Stimulated activated CD4-positive, alpha-beta T cell treated with anti-CD3 and anti-CD28 coated beads, TNF-alpha, amount 100 ng/mL, for 1 hour (primary cell): ENCODE measurements at regions not wholly inside any gene's neighbourhood (a gene's known extent, or its start where the extent isn't known, plus 50 kb on each side); places are given as distances from the start of the nearest gene placed in this dataset.
"Not testable (repeated sequence)": the region's sequence is repeated elsewhere in the genome, so short reads cannot be mapped to it uniquely, and the experiment has no call there.

Experiments used
- DNase-seq, 3 donors: peaks; one replicate each; pipeline ENCODE4 v3.0.0-alpha.2; 2020; ENCODE audit warnings: low read depth in 3 of 3, low spot score in 1 of 3

DNA sequence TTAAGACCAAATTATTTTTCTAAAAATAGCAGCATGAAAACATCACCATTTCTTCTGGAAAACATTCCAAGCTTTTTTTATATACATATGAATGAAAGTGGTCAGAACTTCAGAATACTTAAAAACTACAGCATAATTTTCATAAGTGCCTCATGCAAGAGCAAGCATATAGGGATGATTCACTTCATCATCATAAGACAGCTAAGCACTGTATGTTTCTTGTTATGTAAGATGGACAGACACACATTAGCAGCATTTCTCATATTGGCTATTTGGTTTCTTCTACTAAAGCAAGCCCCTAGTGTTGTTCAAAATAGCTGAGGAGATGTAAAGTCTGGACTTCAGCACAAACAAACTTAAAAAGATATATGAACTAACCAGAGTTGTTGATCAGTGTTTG, 213.1 kb upstream of the NOCT start:
- no peak for DNase-seq

DNA sequence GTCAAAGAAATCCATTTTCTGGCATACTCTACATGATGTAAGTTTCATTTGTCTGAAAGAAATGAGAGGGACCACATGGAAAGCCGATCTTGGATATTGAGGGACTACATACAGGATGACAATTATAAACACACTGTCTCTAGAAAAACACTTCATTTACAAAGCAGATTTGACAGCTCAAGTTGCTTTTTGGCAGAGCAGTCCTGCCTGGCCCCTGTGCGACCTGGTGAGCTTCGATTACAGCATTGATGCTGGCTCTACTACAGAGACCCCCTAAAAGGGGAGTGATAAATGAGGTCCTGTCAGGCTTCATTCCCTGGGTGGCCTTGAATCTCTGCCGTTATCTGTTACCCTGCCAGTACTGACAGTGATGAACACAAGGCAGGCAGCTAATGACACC, 215.2 kb upstream of the NOCT start:
- no peak for DNase-seq

DNA sequence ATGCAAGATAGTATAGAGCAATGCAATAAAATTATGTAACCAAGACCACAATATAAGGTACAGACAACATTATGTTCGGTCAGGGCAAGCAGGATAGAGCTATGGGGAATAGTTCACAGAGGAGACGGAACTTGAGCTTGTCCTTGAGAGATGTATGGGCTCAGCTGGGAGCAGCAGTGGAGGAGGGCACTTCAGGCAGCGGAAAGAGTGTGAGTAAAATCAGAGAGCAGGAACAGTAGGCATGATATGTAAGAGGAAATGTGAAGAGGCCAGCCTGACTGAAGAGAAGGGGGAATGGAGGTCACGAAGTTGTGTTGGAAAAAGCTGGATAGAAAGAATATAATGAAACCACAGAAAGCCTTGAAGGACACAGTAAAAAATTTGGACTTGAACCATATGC, 217.2 kb upstream of the NOCT start:
- no peak for DNase-seq

GRCh38 chr4:138797646-138798045, 217.9 kb upstream of the NOCT start:
- no peak for DNase-seq

DNA sequence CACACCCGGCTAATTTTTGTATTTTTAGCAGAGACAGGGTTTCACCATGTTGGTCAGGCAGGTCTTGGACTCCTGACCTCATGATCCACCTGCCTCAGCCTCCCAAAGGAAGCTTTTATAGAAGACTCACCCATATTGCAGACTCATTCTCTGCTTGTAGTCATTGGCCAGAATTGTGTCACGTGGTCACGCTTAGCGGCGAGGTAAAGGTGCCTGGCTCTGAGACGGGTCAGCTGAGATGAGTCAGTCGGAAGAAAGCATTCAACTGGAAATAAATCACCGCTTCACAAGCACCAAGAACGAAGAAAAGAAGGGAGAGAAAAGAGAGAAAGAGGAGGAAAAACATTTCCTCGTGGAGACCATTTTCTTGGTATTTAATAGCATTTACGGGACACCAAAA, 218.8 kb upstream of the NOCT start:
- DNase-seq, result no peak

- DNase-seq, result no peak
These were observed 224.8 kb upstream of the NOCT start for GRCh38 chr4:138790706-138791340.

- no peak for DNase-seq
These were observed 225.8 kb upstream of the NOCT start for GRCh38 chr4:138789796-138790195.

GRCh38 chr4:138788857-138789256, 226.7 kb upstream of the NOCT start:
- DNase-seq, result no peak

DNA sequence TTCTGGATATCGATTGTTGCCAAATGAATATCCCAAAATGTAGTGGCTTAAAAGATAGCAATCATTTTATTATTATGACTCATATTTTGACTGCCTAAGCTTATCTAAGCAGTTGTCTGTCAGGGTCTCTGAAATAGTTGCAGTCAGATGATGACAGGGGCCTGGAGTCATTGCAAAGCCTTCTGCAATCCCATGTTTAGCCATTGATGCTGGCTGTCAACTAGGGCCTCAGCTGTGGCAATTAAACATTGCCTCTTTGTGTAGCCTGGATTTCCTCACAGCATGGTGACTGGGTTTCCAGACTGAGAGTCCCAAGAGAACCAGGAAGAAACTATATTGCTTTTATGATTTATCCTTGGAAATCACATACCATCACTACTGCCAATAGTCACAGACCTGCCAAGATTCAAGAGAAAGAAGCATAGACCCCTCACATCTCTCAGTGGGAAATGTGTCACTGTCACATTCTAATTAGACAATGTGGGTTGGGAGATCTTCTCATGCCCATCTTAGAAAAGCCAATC, 227.3 kb upstream of the NOCT start:
- no peak for DNase-seq

DNA sequence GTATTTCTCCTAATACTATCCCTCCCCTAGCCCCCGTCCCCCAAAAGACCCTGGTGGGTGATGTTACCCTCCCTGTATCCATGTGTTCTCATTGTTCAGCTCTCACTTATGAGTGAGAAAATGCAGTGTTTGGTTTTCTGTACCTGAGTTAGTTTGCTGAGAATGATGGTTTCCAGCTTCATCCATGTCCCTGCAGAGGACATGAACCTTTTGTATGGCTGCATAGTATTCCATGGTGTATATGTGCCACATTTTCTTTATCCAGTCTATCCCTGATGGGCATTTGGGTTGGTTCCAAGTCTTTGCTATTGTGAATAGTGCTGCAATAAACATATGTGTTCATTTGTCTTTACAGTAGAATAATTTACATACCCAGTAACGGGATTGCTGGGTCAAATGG, 235.8 kb upstream of the NOCT start:
- not testable (repeated sequence) for DNase-seq

- DNase-seq, result no peak
These were observed 239.7 kb upstream of the NOCT start for GRCh38 chr4:138775890-138776289.

DNA sequence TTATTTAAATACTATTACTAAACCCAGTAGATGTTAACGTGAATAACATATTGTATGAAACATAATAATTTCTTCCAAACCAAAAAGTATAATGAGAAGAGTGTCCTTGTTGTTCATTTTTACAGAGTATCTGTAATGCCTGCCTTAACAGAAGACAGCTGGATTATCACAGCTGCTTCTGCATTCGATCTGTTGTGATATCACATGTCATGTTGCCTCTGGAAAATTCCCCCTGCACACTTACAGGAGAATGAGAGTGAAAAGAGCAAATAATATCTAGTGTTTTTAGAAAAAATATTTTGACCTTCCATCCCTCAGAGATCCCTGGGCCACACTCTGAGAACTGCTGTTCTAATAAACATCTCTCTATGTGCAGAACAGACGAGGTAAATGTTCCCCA, 240.1 kb upstream of the NOCT start:
- DNase-seq, result no peak

DNA sequence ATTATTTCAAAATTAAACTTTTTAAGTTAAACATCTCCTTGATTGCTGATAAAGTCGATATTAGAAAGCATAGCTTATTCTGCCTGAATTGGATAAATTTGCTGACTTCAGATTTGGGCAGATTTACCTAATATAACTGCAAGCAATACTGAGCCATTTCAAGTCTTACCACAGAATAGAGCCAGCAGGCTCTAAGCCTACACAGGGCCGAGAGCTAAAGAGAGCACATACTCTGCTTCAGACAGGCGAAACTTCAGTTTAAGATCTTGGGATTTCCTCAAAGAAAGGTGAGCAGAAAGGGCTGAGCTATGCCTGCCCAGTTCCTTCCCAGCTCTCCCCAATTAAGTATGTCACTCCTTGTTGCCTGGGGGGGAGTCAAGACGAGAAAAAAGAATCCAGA, 240.6 kb upstream of the NOCT start:
- DNase-seq, result no peak

- not testable (repeated sequence) for DNase-seq
These were observed 241.5 kb upstream of the NOCT start for GRCh38 chr4:138774125-138774524.

DNA sequence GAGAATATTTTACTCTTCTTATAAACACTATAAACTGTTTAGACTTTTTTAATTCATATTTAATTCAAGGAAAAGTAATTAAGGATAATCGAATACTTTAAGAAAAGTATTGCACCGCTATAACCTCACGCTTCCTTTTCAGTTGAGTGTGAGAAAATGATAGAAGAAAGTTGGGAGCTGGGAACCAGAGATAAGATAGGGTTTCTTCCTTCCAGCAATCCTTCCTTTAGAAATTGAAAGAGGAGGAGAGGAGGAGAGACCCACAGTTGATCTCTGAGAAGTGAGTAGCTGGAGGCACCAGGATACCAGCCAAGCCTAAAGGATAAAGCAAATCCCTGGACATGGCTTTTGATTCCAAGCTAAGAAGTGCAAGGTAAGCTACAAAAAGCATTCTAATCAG, 242.3 kb upstream of the NOCT start:
- DNase-seq, result no peak

DNA sequence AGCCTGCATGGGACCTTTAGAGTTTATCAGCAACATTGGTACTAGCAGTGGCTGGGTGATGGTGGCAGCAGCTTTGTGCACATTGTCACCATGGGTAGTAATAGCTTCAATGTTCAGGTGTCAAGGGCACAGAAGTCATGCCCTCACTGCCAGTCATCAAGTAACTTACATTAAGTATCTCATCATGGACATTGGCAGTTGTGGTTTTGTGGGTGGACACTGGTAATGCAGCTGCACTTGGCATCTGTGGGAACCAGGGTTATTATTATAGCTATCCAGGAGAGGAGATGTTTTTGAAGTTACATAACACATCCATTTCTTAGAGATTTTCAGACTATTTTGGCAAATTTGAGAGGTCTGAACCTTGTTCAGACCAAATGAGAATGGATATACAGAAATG, 243.2 kb upstream of the NOCT start:
- no peak for DNase-seq

DNA sequence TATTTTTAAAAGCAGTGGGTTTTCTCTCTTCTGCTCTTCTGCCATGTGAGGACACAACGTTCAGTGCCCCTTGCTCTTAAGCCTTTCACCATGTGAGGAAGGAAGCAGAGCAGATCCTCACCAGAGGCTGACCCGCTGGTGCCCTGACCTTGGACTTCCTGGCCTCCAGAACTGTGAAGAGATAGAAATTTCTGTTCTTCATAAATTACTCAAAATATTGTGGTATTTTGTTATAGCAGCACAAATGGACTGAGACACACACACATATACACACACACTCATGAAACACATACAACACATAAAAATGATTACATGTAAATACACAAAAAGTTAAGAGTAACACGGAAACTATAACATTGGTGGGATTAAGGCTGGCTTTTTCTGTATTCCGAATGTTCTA, 244.8 kb upstream of the NOCT start:
- no peak for DNase-seq

- no peak for DNase-seq
These were observed 249.2 kb upstream of the NOCT start for GRCh38 chr4:138766332-138766731.

GRCh38 chr4:138765442-138765841, 250.1 kb upstream of the NOCT start:
- no peak for DNase-seq

GRCh38 chr4:138761638-138762220, 253.9 kb upstream of the NOCT start:
- no peak for DNase-seq

DNA sequence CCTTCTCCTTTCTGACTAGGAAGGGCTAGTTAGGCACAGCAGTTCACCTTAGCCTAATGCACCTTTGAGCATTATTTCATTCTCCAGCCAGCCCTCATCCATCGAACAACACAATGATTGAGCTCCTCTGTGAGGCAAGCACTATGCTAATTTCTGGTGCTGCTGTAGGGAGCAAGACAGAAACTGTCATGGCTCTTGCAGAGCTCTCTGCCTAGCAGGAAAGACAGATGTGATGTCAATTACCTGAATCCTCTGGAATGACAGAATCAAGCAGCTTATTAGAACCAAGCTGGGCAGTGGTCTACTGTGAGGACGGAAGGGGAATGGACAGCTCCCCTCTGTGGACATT, 256.1 kb upstream of the NOCT start:
- no peak for DNase-seq

DNA sequence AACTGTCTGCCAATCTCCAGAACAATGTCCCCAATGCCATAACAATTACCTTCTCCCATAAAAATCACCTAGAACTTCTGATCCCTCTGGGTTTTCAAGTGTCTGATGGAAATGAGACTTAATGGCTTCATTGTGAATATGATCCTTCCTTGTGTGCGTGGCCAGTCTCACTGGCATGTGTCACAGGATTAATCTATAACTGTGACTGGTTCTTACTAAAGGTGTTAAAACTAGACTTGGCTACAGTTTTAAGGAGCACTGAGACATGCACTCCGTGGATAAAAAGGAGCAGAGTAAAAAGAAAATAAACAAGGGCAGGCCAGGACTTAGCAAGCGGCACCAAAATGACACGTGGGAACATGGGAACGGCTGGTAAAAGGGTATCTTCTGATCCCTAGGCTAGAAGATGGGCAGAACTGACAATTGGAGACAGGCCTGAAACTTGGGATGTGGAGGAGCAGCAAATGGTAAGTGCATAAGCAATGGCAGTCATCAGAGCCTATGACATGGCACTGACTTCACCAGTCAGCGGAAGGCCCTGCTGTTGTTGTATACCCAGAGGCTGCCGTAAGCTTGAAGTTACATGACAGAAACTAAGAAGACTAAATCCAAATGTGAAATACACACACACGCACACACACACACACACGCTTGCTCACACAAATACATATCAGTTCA, 256.6 kb upstream of the NOCT start:
- no peak for DNase-seq

DNA sequence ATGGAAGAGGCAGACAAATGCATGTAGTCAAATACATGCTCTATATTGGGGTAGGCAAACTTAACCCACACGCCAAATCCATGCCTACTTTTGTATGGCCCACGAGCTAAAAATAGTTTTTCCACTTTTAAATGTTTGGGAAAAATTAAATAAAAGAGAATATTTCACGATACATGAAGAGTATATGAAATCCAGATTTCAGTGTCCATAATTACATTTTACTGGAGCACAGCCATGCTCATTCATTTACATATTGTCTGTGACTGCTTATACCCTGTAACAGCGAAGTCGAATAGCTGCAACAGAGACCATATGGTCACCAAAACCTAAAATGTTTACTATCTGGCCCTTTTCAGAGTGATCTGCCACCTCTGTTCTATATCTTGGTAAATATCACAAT, 257.4 kb upstream of the NOCT start:
- DNase-seq, result no peak
